COLO829 (cell line): ENCODE measurements at regions not wholly inside any gene's neighbourhood (a gene's known extent, or its start where the extent isn't known, plus 50 kb on each side); places are given as distances from the start of the nearest gene placed in this dataset.

Source experiments
- DNase-seq: peaks from one replicate; pipeline ENCODE4 v3.0.0; 2012; ENCODE audit warnings: low spot score

- no peak for DNase-seq
These were observed 116.6 kb upstream of the PLXNC1 start for GRCh38 chr12:94031763-94032162.

GRCh38 chr12:94032368-94032767 lies 116.0 kb upstream of the PLXNC1 start:
- no peak for DNase-seq

- DNase-seq = no peak
These were observed 115.3 kb upstream of the PLXNC1 start for GRCh38 chr12:94033101-94033500.

GRCh38 chr12:94033784-94034183 lies 114.6 kb upstream of the PLXNC1 start:
- DNase-seq = no peak

- DNase-seq = no peak
These were observed 110.9 kb upstream of the PLXNC1 start for GRCh38 chr12:94037444-94037843.

GRCh38 chr12:94038605-94039004 lies 109.8 kb upstream of the PLXNC1 start:
- DNase-seq = no peak

GRCh38 chr12:94039199-94039840 lies 109.1 kb upstream of the PLXNC1 start:
- no peak for DNase-seq

GRCh38 chr12:94039914-94040313 lies 108.5 kb upstream of the PLXNC1 start:
- DNase-seq = no peak

- DNase-seq = peak; percentile 48
These were observed 106.5 kb upstream of the PLXNC1 start for GRCh38 chr12:94041850-94042249.

- DNase-seq = no peak
These were observed 106.1 kb upstream of the PLXNC1 start for GRCh38 chr12:94042321-94042720.

- no peak for DNase-seq
These were observed 101.6 kb upstream of the PLXNC1 start for GRCh38 chr12:94046626-94047410.

GRCh38 chr12:94047781-94048567 lies 100.4 kb upstream of the PLXNC1 start:
- no peak for DNase-seq

- DNase-seq = no peak
These were observed 99.6 kb upstream of the PLXNC1 start for GRCh38 chr12:94048757-94049156.

GRCh38 chr12:94049718-94050117 lies 98.7 kb upstream of the PLXNC1 start:
- DNase-seq = no peak

GRCh38 chr12:94053676-94054075 lies 94.7 kb upstream of the PLXNC1 start:
- no peak for DNase-seq

GRCh38 chr12:94055528-94055927 lies 92.8 kb upstream of the PLXNC1 start:
- DNase-seq = no peak

GRCh38 chr12:94056419-94057158 lies 91.8 kb upstream of the PLXNC1 start:
- no peak for DNase-seq

GRCh38 chr12:94057262-94058151 lies 90.9 kb upstream of the PLXNC1 start:
- peak; percentile 66 for DNase-seq

- no peak for DNase-seq
These were observed 88.7 kb upstream of the PLXNC1 start for GRCh38 chr12:94059394-94060368.

GRCh38 chr12:94062194-94062593 lies 86.2 kb upstream of the PLXNC1 start:
- DNase-seq = no peak
